Renal cortical epithelial cell (primary cell): ENCODE measurements at regions not wholly inside any gene's neighbourhood (a gene's known extent, or its start where the extent isn't known, plus 50 kb on each side); places are given as distances from the start of the nearest gene placed in this dataset.
"Not testable (repeated sequence)": the region's sequence is repeated elsewhere in the genome, so short reads cannot be mapped to it uniquely, and the experiment has no call there.

Experiments used
- DNase-seq: peaks from one replicate; pipeline ENCODE4 v3.0.0-alpha.2; 2011; ENCODE audit warnings: low read depth

GRCh38 chr20:1754306-1754705, 96.7 kb upstream of the SIRPG start:
- DNase-seq: no peak

- DNase-seq: no peak
Measured at GRCh38 chr20:1752045-1752444, 94.5 kb upstream of the SIRPG start.

- no peak for DNase-seq
Measured at GRCh38 chr20:1748777-1749176, 91.2 kb upstream of the SIRPG start.

- DNase-seq: no peak
Measured at GRCh38 chr20:1747953-1748577, 90.5 kb upstream of the SIRPG start.

- not testable (repeated sequence) for DNase-seq
Measured at GRCh38 chr20:1742049-1742434, 84.5 kb upstream of the SIRPG start.

GRCh38 chr20:1741309-1742048, 83.9 kb upstream of the SIRPG start:
- DNase-seq: no peak

GRCh38 chr20:1737134-1737533, 79.6 kb upstream of the SIRPG start:
- DNase-seq: no peak

- no peak for DNase-seq
Measured at GRCh38 chr20:1735417-1736089, 78.0 kb upstream of the SIRPG start.

GRCh38 chr20:1734269-1734858, 76.8 kb upstream of the SIRPG start:
- peak; percentile 50 for DNase-seq

- DNase-seq: not testable (repeated sequence)
Measured at GRCh38 chr20:1731828-1732375, 74.3 kb upstream of the SIRPG start.

- not testable (repeated sequence) for DNase-seq
Measured at GRCh38 chr20:1730981-1731711, 73.6 kb upstream of the SIRPG start.

- DNase-seq: not testable (repeated sequence)
Measured at GRCh38 chr20:1727303-1727702, 69.7 kb upstream of the SIRPG start.

GRCh38 chr20:1724901-1725300, 67.3 kb upstream of the SIRPG start:
- no peak for DNase-seq

GRCh38 chr20:1722513-1723050, 65.0 kb upstream of the SIRPG start:
- DNase-seq: no peak

- no peak for DNase-seq
Measured at GRCh38 chr20:1721687-1722512, 64.3 kb upstream of the SIRPG start.

GRCh38 chr20:1720845-1721475, 63.4 kb upstream of the SIRPG start:
- no peak for DNase-seq

GRCh38 chr20:1720226-1720625, 62.6 kb upstream of the SIRPG start:
- DNase-seq: no peak

GRCh38 chr20:1718604-1719384, 61.2 kb upstream of the SIRPG start:
- DNase-seq: peak; percentile 37
